Activated B cell treated with CpG ODN at 0.5 μM for 24 hours (primary cell): ENCODE measurements at regions not wholly inside any gene's neighbourhood (a gene's known extent, or its start where the extent isn't known, plus 50 kb on each side); places are given as distances from the start of the nearest gene placed in this dataset.
"Not testable (repeated sequence)": the region's sequence is repeated elsewhere in the genome, so short reads cannot be mapped to it uniquely, and the experiment has no call there.

Experiments
- ATAC-seq: fragments of 200-7000 bp; cut with Tn5 transposase; one replicate; pipeline ENCODE4 v1.10.0; 2021; ENCODE audit warnings: low read depth, mild to moderate bottlenecking, moderate library complexity
- CTCF ChIA-PET: fragments of 350-600 bp; sonication (Branson Sonifier 250); formaldehyde crosslinking; loops from one replicate; lab custom pipeline; 2021; ENCODE audit warnings: antibody characterized with exemption; lab: Charles Lee
- POLR2A ChIA-PET: fragments of 350-600 bp; sonication (Branson Sonifier 250); formaldehyde crosslinking; loops from one replicate; lab custom pipeline; 2021; ENCODE audit warnings: antibody characterized with exemption; lab: Charles Lee
- DNase-seq: peaks from one replicate; pipeline ENCODE4 v3.0.0; 2022
- H3K27ac Mint-ChIP-seq: one replicate; pipeline ENCODE4 v1.8.0; 2020; ENCODE audit warnings: mixed read lengths
- H3K27me3 Mint-ChIP-seq: one replicate; pipeline ENCODE4 v1.8.0; 2021; ENCODE audit warnings: mixed read lengths
- H3K36me3 Mint-ChIP-seq: one replicate; pipeline ENCODE4 v1.8.0; 2021; ENCODE audit warnings: low read depth, mixed read lengths
- H3K4me1 Mint-ChIP-seq: one replicate; pipeline ENCODE4 v1.8.0; 2021; ENCODE audit warnings: mixed read lengths
- H3K4me3 Mint-ChIP-seq: one replicate; pipeline ENCODE4 v1.8.0; 2020; ENCODE audit warnings: mild to moderate bottlenecking, mixed read lengths
- H3K9me3 Mint-ChIP-seq: one replicate; pipeline ENCODE4 v1.8.0; 2020; ENCODE audit warnings: mixed read lengths
- intact Hi-C: fragments of 100-400 bp; cut with micrococcal nuclease; formaldehyde crosslinking; loops from one replicate; pipeline ENCODE4 v1.15.1; 2024
- TF ChIP-seq, protein P1 (sequence below): fragments of 200-600 bp; IDR thresholded peaks from one replicate; pipeline ENCODE4 v1.8.0; 2022; ENCODE audit warnings: antibody characterized with exemption, mild to moderate bottlenecking

DNA sequence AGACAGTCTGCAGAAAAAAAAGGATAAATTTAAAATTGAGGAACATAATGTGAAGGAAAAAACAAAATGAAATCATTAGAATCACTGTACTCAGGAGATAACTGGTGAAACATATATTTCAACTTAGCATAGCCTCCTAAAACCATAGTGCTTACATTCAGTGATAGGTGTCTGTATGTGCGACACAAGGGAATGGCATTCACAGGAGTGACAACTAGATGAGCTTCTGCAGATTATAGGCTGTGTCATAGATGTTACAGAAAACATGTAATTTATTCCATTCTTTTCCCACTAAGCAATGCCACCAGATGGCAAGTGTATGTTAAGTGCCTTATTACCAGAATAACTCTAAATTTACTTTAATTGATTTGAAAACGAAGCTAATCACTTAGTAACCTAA, 960.0 kb upstream of the PCDH20 start:
- no peak for DNase-seq
- H3K4me3 Mint-ChIP-seq = no peak overlapping the region
- TF ChIP-seq, protein P1, sequence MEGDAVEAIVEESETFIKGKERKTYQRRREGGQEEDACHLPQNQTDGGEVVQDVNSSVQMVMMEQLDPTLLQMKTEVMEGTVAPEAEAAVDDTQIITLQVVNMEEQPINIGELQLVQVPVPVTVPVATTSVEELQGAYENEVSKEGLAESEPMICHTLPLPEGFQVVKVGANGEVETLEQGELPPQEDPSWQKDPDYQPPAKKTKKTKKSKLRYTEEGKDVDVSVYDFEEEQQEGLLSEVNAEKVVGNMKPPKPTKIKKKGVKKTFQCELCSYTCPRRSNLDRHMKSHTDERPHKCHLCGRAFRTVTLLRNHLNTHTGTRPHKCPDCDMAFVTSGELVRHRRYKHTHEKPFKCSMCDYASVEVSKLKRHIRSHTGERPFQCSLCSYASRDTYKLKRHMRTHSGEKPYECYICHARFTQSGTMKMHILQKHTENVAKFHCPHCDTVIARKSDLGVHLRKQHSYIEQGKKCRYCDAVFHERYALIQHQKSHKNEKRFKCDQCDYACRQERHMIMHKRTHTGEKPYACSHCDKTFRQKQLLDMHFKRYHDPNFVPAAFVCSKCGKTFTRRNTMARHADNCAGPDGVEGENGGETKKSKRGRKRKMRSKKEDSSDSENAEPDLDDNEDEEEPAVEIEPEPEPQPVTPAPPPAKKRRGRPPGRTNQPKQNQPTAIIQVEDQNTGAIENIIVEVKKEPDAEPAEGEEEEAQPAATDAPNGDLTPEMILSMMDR = no peak
- no peaks in the 10 kb centered on the region for H3K36me3 Mint-ChIP-seq
- POLR2A ChIA-PET = no interaction called here
- intact Hi-C loops = no loop called here
- H3K27me3 Mint-ChIP-seq = no peaks in the 10 kb centered on the region
- H3K27ac Mint-ChIP-seq = no peak overlapping the region
- CTCF ChIA-PET = no interaction called here
- H3K9me3 Mint-ChIP-seq = peaks cover 4% of the 10 kb centered on the region
- no peaks in the 10 kb centered on the region for H3K4me1 Mint-ChIP-seq
- no peak for ATAC-seq

DNA sequence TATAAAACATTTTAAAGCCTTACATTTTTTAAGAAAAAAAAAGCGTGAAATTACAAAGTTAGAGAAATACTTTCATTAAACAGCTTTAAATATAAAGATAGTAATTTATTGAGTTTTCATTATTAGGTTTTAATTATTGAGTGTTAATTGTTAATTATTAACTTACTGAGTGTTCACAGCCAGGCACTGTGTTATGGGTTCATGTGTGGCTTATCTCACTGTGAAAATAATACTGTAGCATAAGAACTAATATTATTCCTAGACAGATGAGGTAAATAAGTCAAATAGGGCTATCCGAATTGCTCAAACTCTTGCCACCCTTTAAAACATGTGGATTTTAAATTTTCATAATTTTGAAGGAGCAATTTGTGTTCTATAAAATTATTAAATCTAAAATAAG, 956.1 kb upstream of the PCDH20 start:
- CTCF ChIA-PET = no interaction called here
- Mint-ChIP-seq H3K27ac (no peak overlapping the region), H3K4me1 (no peaks in the 10 kb centered on the region), H3K9me3 (peaks cover 2% of the 10 kb centered on the region), H3K27me3 (no peaks in the 10 kb centered on the region), H3K36me3 (no peaks in the 10 kb centered on the region), H3K4me3 (no peak overlapping the region)
- POLR2A ChIA-PET = no interaction called here
- TF ChIP-seq, protein P1 = no peak
- no peak for ATAC-seq
- no peak for DNase-seq
- intact Hi-C loops = no loop called here

DNA sequence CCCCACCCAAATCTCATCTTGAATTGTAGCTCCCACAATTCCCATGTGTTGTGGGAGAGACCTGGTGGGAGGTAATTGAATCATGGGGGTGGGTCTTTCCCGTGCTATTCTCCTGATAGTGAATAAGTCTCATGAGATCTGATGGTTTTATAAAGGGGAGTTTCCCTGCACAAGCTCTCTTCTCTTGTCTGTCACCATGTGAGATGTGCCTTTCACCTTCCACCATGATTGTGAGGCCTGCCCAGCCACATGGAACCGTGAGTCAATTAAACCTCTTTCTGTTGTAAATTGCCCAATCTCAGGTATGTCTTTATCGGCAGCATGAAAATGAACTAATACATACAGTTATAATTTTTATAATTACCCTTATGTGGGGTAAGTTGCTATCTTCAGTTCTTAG, 952.3 kb upstream of the PCDH20 start:
- H3K4me3 Mint-ChIP-seq, H3K36me3 Mint-ChIP-seq, DNase-seq, intact Hi-C loops, ATAC-seq, H3K27ac Mint-ChIP-seq, H3K4me1 Mint-ChIP-seq, POLR2A ChIA-PET, H3K9me3 Mint-ChIP-seq, H3K27me3 Mint-ChIP-seq, CTCF ChIA-PET: not testable (repeated sequence)

DNA sequence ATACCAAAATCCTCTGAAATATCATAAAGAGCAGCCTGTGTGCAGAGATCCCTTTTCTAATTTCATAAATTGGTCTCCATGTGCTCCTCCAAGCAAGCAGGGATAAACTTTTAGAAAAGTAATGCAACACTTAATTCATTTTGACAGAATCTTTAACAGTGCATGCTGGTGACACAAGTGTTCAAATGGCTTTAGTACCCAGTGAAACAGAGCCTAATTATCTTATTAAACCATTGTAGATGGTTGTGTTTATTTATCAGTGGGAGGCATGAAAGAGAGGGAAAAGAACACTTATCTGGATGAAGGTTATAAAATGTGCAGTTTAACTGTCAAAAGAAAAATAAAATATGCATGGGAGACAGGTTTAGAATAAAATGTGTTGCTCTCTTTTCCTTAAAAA, 945.0 kb upstream of the PCDH20 start:
- ChIA-PET POLR2A (no interaction called here), CTCF (no interaction called here)
- no peak overlapping the region for H3K27ac Mint-ChIP-seq
- TF ChIP-seq, protein P1 = no peak
- ATAC-seq = no peak
- H3K36me3 Mint-ChIP-seq = no peaks in the 10 kb centered on the region
- H3K27me3 Mint-ChIP-seq = no peaks in the 10 kb centered on the region
- peaks cover 4% of the 10 kb centered on the region for H3K9me3 Mint-ChIP-seq
- no peak for DNase-seq
- no peaks in the 10 kb centered on the region for H3K4me1 Mint-ChIP-seq
- intact Hi-C loops = no loop called here
- no peak overlapping the region for H3K4me3 Mint-ChIP-seq

DNA sequence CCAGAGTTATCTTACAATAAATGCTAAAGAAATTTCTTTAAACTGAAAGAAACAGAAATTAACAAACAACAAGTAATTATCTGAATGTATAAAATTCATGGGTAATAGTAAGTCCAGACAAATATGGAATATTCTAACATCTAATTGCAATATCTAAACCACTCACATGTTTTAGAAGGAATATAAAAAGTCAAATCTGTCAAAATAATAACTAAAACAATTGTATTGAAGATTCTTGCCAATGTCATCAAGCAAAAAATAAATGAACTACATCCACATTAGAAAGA, 942.9 kb upstream of the PCDH20 start:
- H3K9me3 Mint-ChIP-seq = peaks cover 8% of the 10 kb centered on the region
- ATAC-seq = no peak
- ChIA-PET POLR2A (no interaction called here), CTCF (no interaction called here)
- H3K4me1 Mint-ChIP-seq = no peaks in the 10 kb centered on the region
- no peaks in the 10 kb centered on the region for H3K36me3 Mint-ChIP-seq
- no peaks in the 10 kb centered on the region for H3K27me3 Mint-ChIP-seq
- H3K4me3 Mint-ChIP-seq = no peak overlapping the region
- intact Hi-C loops = no loop called here
- DNase-seq = no peak
- TF ChIP-seq, protein P1 = no peak
- H3K27ac Mint-ChIP-seq = no peak overlapping the region

DNA sequence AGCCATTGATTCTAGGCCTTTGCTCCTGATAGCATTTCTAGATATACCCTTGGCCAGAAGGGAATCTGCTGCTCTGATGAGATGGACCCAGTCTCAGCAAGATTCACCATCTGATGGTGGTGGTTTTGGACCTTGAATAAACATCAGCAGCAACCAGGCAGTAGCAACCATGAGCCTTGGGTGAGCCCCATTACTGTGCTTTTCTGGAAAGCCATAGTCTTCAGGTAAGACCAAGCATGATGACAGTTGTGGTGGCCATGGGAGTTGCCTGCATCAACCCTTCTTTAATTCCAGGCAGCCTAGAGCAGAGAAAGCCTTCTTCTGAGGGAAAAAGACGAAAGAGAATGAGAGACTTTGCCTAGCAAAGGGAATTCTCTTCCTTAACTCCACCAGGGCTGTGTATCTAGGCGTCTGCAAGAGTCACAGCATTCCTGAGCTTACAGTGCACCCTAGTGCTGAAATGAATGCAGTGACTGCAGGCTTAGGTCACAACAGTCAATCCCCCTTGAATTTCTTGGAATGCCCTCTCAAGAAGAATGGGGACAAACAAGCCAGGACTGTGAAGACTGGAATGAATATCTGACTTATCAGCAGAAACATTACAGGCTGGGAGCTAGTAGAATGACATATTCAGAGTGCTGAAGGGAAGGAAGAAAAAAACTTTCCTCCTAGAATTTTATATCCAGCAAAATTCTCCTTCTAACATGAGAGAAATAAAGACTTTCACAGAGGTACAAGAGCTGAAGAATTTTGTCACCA, 942.4 kb upstream of the PCDH20 start:
- CTCF ChIA-PET = no interaction called here
- TF ChIP-seq, protein P1 = no peak
- intact Hi-C loops = no loop called here
- ATAC-seq (no peak), DNase-seq (no peak)
- H3K4me3 Mint-ChIP-seq = no peak overlapping the region
- peaks cover 8% of the 10 kb centered on the region for H3K9me3 Mint-ChIP-seq
- H3K4me1 Mint-ChIP-seq = no peaks in the 10 kb centered on the region
- no peaks in the 10 kb centered on the region for H3K27me3 Mint-ChIP-seq
- H3K36me3 Mint-ChIP-seq = no peaks in the 10 kb centered on the region
- POLR2A ChIA-PET = no interaction called here
- no peak overlapping the region for H3K27ac Mint-ChIP-seq
